ENCODE measurements at regions not wholly inside any gene's neighbourhood (a gene's known extent, or its start where the extent isn't known, plus 50 kb on each side); places are given as distances from the start of the nearest gene placed in this dataset.
A peak's percentile ranks its signal among the peaks of the same experiment; 100 is the strongest.

- H3K9me3 ChIP-seq (ENCODE audit: control insufficient read depth, low read length) = no peaks in the 10 kb centered on the region
- DNase-seq (ENCODE audit: low read depth) = no peak
- peaks cover 46% of the 10 kb centered on the region for H3K27me3 ChIP-seq (replicated peaks; ENCODE audit: control insufficient read depth, insufficient read depth, low read length)
- no peak overlapping the region for H3K9ac ChIP-seq (ENCODE audit: low read length)
- no peaks in the 10 kb centered on the region for H3K36me3 ChIP-seq (ENCODE audit: control insufficient read depth, insufficient read depth, low read length, severe bottlenecking)
- H3K4me1 ChIP-seq (ENCODE audit: control insufficient read depth, insufficient read depth, low read length) = peaks cover 8% of the 10 kb centered on the region
- H3K4me3 ChIP-seq (ENCODE audit: low read length) = no peak overlapping the region
Observed at GRCh38 chr5:114053372-114053771, 308.5 kb upstream of the KCNN2 start.

- H3K4me3 ChIP-seq (ENCODE audit: low read length) = peak overlapping the region; percentile 76
- no peaks in the 10 kb centered on the region for H3K9me3 ChIP-seq (ENCODE audit: control insufficient read depth, low read length)
- peaks cover 8% of the 10 kb centered on the region for H3K4me1 ChIP-seq (ENCODE audit: control insufficient read depth, insufficient read depth, low read length)
- H3K27me3 ChIP-seq (replicated peaks; ENCODE audit: control insufficient read depth, insufficient read depth, low read length) = peaks cover 54% of the 10 kb centered on the region
- DNase-seq (ENCODE audit: low read depth) = no peak
- no peaks in the 10 kb centered on the region for H3K36me3 ChIP-seq (ENCODE audit: control insufficient read depth, insufficient read depth, low read length, severe bottlenecking)
- no peak overlapping the region for H3K9ac ChIP-seq (ENCODE audit: low read length)
Observed at GRCh38 chr5:114054594-114054993, 307.3 kb upstream of the KCNN2 start.

GRCh38 chr5:114055318-114056184 lies 306.3 kb upstream of the KCNN2 start:
- no peak overlapping the region for H3K9ac ChIP-seq (ENCODE audit: low read length)
- peaks cover 54% of the 10 kb centered on the region for H3K27me3 ChIP-seq (replicated peaks; ENCODE audit: control insufficient read depth, insufficient read depth, low read length)

GRCh38 chr5:114056185-114056538 lies 305.7 kb upstream of the KCNN2 start:
- Histone ChIP-seq H3K9ac (ENCODE audit: low read length) (no peak overlapping the region), H3K27me3 (replicated peaks; ENCODE audit: control insufficient read depth, insufficient read depth, low read length) (peaks cover 54% of the 10 kb centered on the region), H3K4me3 (ENCODE audit: low read length) (no peak overlapping the region)

More at GRCh38 chr5:114055318-114056184, 306.3 kb upstream of the KCNN2 start:
- no peaks in the 10 kb centered on the region for H3K36me3 ChIP-seq (ENCODE audit: control insufficient read depth, insufficient read depth, low read length, severe bottlenecking)
- H3K4me1 ChIP-seq (ENCODE audit: control insufficient read depth, insufficient read depth, low read length) = peaks cover 8% of the 10 kb centered on the region
- peak overlapping the region; percentile 76 for H3K4me3 ChIP-seq (ENCODE audit: low read length)
- peak; percentile 90 for DNase-seq (ENCODE audit: low read depth)
- no peaks in the 10 kb centered on the region for H3K9me3 ChIP-seq (ENCODE audit: control insufficient read depth, low read length)

GRCh38 chr5:114060866-114061265 lies 301.0 kb upstream of the KCNN2 start:
- no peak overlapping the region for H3K4me3 ChIP-seq (ENCODE audit: low read length)
- H3K36me3 ChIP-seq (ENCODE audit: control insufficient read depth, insufficient read depth, low read length, severe bottlenecking) = no peaks in the 10 kb centered on the region
- peaks cover 3% of the 10 kb centered on the region for H3K4me1 ChIP-seq (ENCODE audit: control insufficient read depth, insufficient read depth, low read length)
- no peak overlapping the region for H3K9ac ChIP-seq (ENCODE audit: low read length)
- no peak for DNase-seq (ENCODE audit: low read depth)
- H3K9me3 ChIP-seq (ENCODE audit: control insufficient read depth, low read length) = no peaks in the 10 kb centered on the region
- H3K27me3 ChIP-seq (replicated peaks; ENCODE audit: control insufficient read depth, insufficient read depth, low read length) = peaks cover 30% of the 10 kb centered on the region

More at GRCh38 chr5:114056185-114056538, 305.7 kb upstream of the KCNN2 start:
- H3K36me3 ChIP-seq (ENCODE audit: control insufficient read depth, insufficient read depth, low read length, severe bottlenecking) = no peaks in the 10 kb centered on the region
- peak; percentile 30 for DNase-seq (ENCODE audit: low read depth)
- H3K4me1 ChIP-seq (ENCODE audit: control insufficient read depth, insufficient read depth, low read length) = peaks cover 8% of the 10 kb centered on the region
- H3K9me3 ChIP-seq (ENCODE audit: control insufficient read depth, low read length) = no peaks in the 10 kb centered on the region

- Histone ChIP-seq H3K36me3 (ENCODE audit: control insufficient read depth, insufficient read depth, low read length, severe bottlenecking) (no peaks in the 10 kb centered on the region), H3K9me3 (ENCODE audit: control insufficient read depth, low read length) (no peaks in the 10 kb centered on the region), H3K4me3 (ENCODE audit: low read length) (no peak overlapping the region), H3K9ac (ENCODE audit: low read length) (no peak overlapping the region), H3K4me1 (ENCODE audit: control insufficient read depth, insufficient read depth, low read length) (no peaks in the 10 kb centered on the region), H3K27me3 (replicated peaks; ENCODE audit: control insufficient read depth, insufficient read depth, low read length) (peaks cover 12% of the 10 kb centered on the region)
- peak; percentile 10 for DNase-seq (ENCODE audit: low read depth)
Observed at GRCh38 chr5:114062932-114063867, 298.7 kb upstream of the KCNN2 start.

- no peak for DNase-seq (ENCODE audit: low read depth)
- Histone ChIP-seq H3K4me3 (ENCODE audit: low read length) (no peak overlapping the region), H3K4me1 (ENCODE audit: control insufficient read depth, insufficient read depth, low read length) (no peaks in the 10 kb centered on the region), H3K9ac (ENCODE audit: low read length) (no peak overlapping the region), H3K27me3 (replicated peaks; ENCODE audit: control insufficient read depth, insufficient read depth, low read length) (peaks cover 3% of the 10 kb centered on the region), H3K9me3 (ENCODE audit: control insufficient read depth, low read length) (no peaks in the 10 kb centered on the region), H3K36me3 (ENCODE audit: control insufficient read depth, insufficient read depth, low read length, severe bottlenecking) (no peaks in the 10 kb centered on the region)
Observed at GRCh38 chr5:114065912-114066311, 296.0 kb upstream of the KCNN2 start.

- Histone ChIP-seq H3K4me1 (ENCODE audit: control insufficient read depth, insufficient read depth, low read length) (no peaks in the 10 kb centered on the region), H3K9me3 (ENCODE audit: control insufficient read depth, low read length) (no peaks in the 10 kb centered on the region), H3K9ac (ENCODE audit: low read length) (no peak overlapping the region), H3K36me3 (ENCODE audit: control insufficient read depth, insufficient read depth, low read length, severe bottlenecking) (no peaks in the 10 kb centered on the region), H3K27me3 (replicated peaks; ENCODE audit: control insufficient read depth, insufficient read depth, low read length) (peaks cover 3% of the 10 kb centered on the region), H3K4me3 (ENCODE audit: low read length) (no peak overlapping the region)
- no peak for DNase-seq (ENCODE audit: low read depth)
Observed at GRCh38 chr5:114070093-114070722, 291.7 kb upstream of the KCNN2 start.

- Histone ChIP-seq H3K4me1 (ENCODE audit: control insufficient read depth, insufficient read depth, low read length) (no peaks in the 10 kb centered on the region), H3K4me3 (ENCODE audit: low read length) (no peak overlapping the region), H3K36me3 (ENCODE audit: control insufficient read depth, insufficient read depth, low read length, severe bottlenecking) (no peaks in the 10 kb centered on the region), H3K9ac (ENCODE audit: low read length) (no peak overlapping the region), H3K27me3 (replicated peaks; ENCODE audit: control insufficient read depth, insufficient read depth, low read length) (no peaks in the 10 kb centered on the region), H3K9me3 (ENCODE audit: control insufficient read depth, low read length) (no peaks in the 10 kb centered on the region)
- DNase-seq (ENCODE audit: low read depth) = peak; percentile 15
Observed at GRCh38 chr5:114089259-114089658, 272.6 kb upstream of the KCNN2 start.

- no peaks in the 10 kb centered on the region for H3K36me3 ChIP-seq (ENCODE audit: control insufficient read depth, insufficient read depth, low read length, severe bottlenecking)
- H3K9ac ChIP-seq (ENCODE audit: low read length) = no peak overlapping the region
- H3K9me3 ChIP-seq (ENCODE audit: control insufficient read depth, low read length) = no peaks in the 10 kb centered on the region
- H3K4me3 ChIP-seq (ENCODE audit: low read length) = no peak overlapping the region
- peaks cover 3% of the 10 kb centered on the region for H3K27me3 ChIP-seq (replicated peaks; ENCODE audit: control insufficient read depth, insufficient read depth, low read length)
- DNase-seq (ENCODE audit: low read depth) = no peak
- no peaks in the 10 kb centered on the region for H3K4me1 ChIP-seq (ENCODE audit: control insufficient read depth, insufficient read depth, low read length)
Observed at GRCh38 chr5:114097570-114097969, 264.3 kb upstream of the KCNN2 start.

GRCh38 chr5:114099161-114099560 lies 262.7 kb upstream of the KCNN2 start:
- H3K36me3 ChIP-seq (ENCODE audit: control insufficient read depth, insufficient read depth, low read length, severe bottlenecking) = no peaks in the 10 kb centered on the region
- no peaks in the 10 kb centered on the region for H3K9me3 ChIP-seq (ENCODE audit: control insufficient read depth, low read length)
- no peak overlapping the region for H3K9ac ChIP-seq (ENCODE audit: low read length)
- peaks cover 3% of the 10 kb centered on the region for H3K27me3 ChIP-seq (replicated peaks; ENCODE audit: control insufficient read depth, insufficient read depth, low read length)
- H3K4me3 ChIP-seq (ENCODE audit: low read length) = no peak overlapping the region
- DNase-seq (ENCODE audit: low read depth) = no peak
- no peaks in the 10 kb centered on the region for H3K4me1 ChIP-seq (ENCODE audit: control insufficient read depth, insufficient read depth, low read length)

Measured in adipocyte (in vitro differentiated cells).